ENCODE measurements at regions not wholly inside any gene's neighbourhood (a gene's known extent, or its start where the extent isn't known, plus 50 kb on each side); places are given as distances from the start of the nearest gene placed in this dataset.
"Not testable (repeated sequence)": the region's sequence is repeated elsewhere in the genome, so short reads cannot be mapped to it uniquely, and the experiment has no call there.

GRCh38 chr7:142602756-142603155 lies 146.5 kb upstream of the PRSS1 start:
- no peak for DNase-seq

GRCh38 chr7:142602183-142602582 lies 147.1 kb upstream of the PRSS1 start:
- DNase-seq, result no peak

GRCh38 chr7:142598297-142598696 lies 151.0 kb upstream of the PRSS1 start:
- no peak for DNase-seq

GRCh38 chr7:142597547-142597946 lies 151.7 kb upstream of the PRSS1 start:
- no peak for DNase-seq

GRCh38 chr7:142595816-142596516 lies 153.3 kb upstream of the PRSS1 start:
- DNase-seq, result no peak

GRCh38 chr7:142594078-142594477 lies 155.2 kb upstream of the PRSS1 start:
- DNase-seq, result no peak

GRCh38 chr7:142593106-142593505 lies 156.2 kb upstream of the PRSS1 start:
- DNase-seq, result no peak

GRCh38 chr7:142592664-142593063 lies 156.6 kb upstream of the PRSS1 start:
- no peak for DNase-seq

GRCh38 chr7:142592231-142592630 lies 157.0 kb upstream of the PRSS1 start:
- DNase-seq, result no peak

GRCh38 chr7:142590830-142591457 lies 158.3 kb upstream of the PRSS1 start:
- DNase-seq, result no peak

GRCh38 chr7:142590077-142590476 lies 159.2 kb upstream of the PRSS1 start:
- no peak for DNase-seq

- peak; percentile 49 for DNase-seq
Observed at GRCh38 chr7:142587578-142588191, 161.6 kb upstream of the PRSS1 start.

- no peak for DNase-seq
Observed at GRCh38 chr7:142586611-142587010, 162.7 kb upstream of the PRSS1 start.

GRCh38 chr7:142585425-142585824 lies 163.8 kb upstream of the PRSS1 start:
- no peak for DNase-seq

GRCh38 chr7:142584765-142585164 lies 164.5 kb upstream of the PRSS1 start:
- no peak for DNase-seq

- no peak for DNase-seq
Observed at GRCh38 chr7:142583446-142583845, 165.8 kb upstream of the PRSS1 start.

GRCh38 chr7:142582351-142582750 lies 166.9 kb upstream of the PRSS1 start:
- DNase-seq, result no peak

- no peak for DNase-seq
Observed at GRCh38 chr7:142581341-142581740, 167.9 kb upstream of the PRSS1 start.

- DNase-seq, result no peak
Observed at GRCh38 chr7:142579946-142580345, 169.3 kb upstream of the PRSS1 start.

- not testable (repeated sequence) for DNase-seq
Observed at GRCh38 chr7:142575351-142575750, 173.9 kb upstream of the PRSS1 start.

- no peak for DNase-seq
Observed at GRCh38 chr7:142571581-142571980, 177.7 kb upstream of the PRSS1 start.

GRCh38 chr7:142569851-142570250 lies 179.4 kb upstream of the PRSS1 start:
- no peak for DNase-seq

- DNase-seq, result no peak
Observed at GRCh38 chr7:142568435-142569097, 180.7 kb upstream of the PRSS1 start.

Measured in COR-L47 (cell line).